Mesothelial cell of epicardium (in vitro differentiated cells): ENCODE measurements at regions not wholly inside any gene's neighbourhood (a gene's known extent, or its start where the extent isn't known, plus 50 kb on each side); places are given as distances from the start of the nearest gene placed in this dataset.
"Not testable (repeated sequence)": the region's sequence is repeated elsewhere in the genome, so short reads cannot be mapped to it uniquely, and the experiment has no call there.

Source experiments
- DNase-seq, 2 experiments: peaks; one replicate each; pipeline ENCODE4 v3.0.0; 2021; ENCODE audit warnings: low spot score in 2 of 2; ENCODE audit not compliant: unreplicated experiment in 2 of 2
- H3K27ac Mint-ChIP-seq: 2 replicates; pipeline ENCODE4 v1.8.0; 2021; ENCODE audit warnings: mixed read lengths
- H3K27me3 Mint-ChIP-seq: 2 replicates; pipeline ENCODE4 v1.8.0; 2021; ENCODE audit warnings: low read depth, mixed read lengths
- H3K36me3 Mint-ChIP-seq: 2 replicates; pipeline ENCODE4 v1.8.0; 2021; ENCODE audit warnings: mixed read lengths
- H3K4me1 Mint-ChIP-seq: 2 replicates; pipeline ENCODE4 v1.8.0; 2021; ENCODE audit warnings: mixed read lengths
- H3K4me3 Mint-ChIP-seq: 2 replicates; pipeline ENCODE4 v1.8.0; 2021; ENCODE audit warnings: mild to moderate bottlenecking, moderate library complexity, mixed read lengths
- H3K9me3 Mint-ChIP-seq: 2 replicates; pipeline ENCODE4 v1.8.0; 2021; ENCODE audit warnings: mixed read lengths
- TF ChIP-seq, protein P1 (sequence below): fragments of 200-600 bp; sonication (generic); IDR thresholded peaks from one replicate; pipeline ENCODE4 v1.5.0; 2021; ENCODE audit warnings: antibody characterized with exemption; ENCODE audit not compliant: unreplicated experiment

DNA sequence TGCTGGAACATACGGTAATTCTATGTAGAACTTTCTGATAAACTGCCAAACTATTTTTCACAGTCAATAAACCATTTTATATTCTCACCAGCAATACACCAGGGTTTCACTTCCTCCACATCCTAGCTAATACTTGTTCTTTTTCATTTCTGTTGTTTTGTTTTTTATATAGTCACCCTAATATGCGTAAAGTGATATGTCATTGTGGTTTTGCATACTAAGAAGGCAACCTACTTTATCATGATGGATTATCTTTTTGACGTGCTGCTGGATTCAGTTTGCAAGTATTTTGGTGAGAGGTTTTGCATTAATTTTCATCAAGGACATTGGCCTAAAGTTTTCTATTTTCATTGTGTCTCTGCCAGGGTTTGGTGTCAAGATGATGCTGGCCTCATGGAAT, 1384.1 kb downstream of the UQCRFS1 start:
- no peaks in the 10 kb centered on the region for H3K4me1 Mint-ChIP-seq
- H3K27ac Mint-ChIP-seq: no peak overlapping the region
- H3K27me3 Mint-ChIP-seq: no peaks in the 10 kb centered on the region
- peaks cover 59% of the 10 kb centered on the region for H3K9me3 Mint-ChIP-seq
- DNase-seq: no peak
- H3K4me3 Mint-ChIP-seq: no peak overlapping the region
- TF ChIP-seq, protein P1, sequence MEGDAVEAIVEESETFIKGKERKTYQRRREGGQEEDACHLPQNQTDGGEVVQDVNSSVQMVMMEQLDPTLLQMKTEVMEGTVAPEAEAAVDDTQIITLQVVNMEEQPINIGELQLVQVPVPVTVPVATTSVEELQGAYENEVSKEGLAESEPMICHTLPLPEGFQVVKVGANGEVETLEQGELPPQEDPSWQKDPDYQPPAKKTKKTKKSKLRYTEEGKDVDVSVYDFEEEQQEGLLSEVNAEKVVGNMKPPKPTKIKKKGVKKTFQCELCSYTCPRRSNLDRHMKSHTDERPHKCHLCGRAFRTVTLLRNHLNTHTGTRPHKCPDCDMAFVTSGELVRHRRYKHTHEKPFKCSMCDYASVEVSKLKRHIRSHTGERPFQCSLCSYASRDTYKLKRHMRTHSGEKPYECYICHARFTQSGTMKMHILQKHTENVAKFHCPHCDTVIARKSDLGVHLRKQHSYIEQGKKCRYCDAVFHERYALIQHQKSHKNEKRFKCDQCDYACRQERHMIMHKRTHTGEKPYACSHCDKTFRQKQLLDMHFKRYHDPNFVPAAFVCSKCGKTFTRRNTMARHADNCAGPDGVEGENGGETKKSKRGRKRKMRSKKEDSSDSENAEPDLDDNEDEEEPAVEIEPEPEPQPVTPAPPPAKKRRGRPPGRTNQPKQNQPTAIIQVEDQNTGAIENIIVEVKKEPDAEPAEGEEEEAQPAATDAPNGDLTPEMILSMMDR: no peak
- peaks cover 2% of the 10 kb centered on the region for H3K36me3 Mint-ChIP-seq

DNA sequence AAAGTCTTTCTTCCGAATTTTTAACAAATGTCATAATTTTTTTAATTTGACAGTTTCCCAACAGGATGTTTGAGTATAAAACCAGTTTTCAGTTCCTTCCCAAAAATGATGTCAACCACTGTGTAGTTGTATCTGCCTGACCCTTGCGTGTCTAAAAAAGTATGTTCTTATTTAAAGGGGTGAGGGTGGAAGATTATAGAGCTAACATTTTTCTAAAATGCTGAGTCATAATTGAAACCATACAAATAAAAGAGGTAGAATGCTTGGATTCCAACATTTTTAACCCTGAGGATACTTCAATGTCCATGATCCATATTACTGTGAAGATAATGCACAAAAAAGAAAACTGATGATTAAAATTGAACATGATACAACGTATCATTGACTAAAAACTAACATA, 1388.8 kb downstream of the UQCRFS1 start:
- peaks cover 57% of the 10 kb centered on the region for H3K9me3 Mint-ChIP-seq
- DNase-seq: no peak
- no peaks in the 10 kb centered on the region for H3K27me3 Mint-ChIP-seq
- H3K4me1 Mint-ChIP-seq: no peaks in the 10 kb centered on the region
- no peaks in the 10 kb centered on the region for H3K36me3 Mint-ChIP-seq
- TF ChIP-seq, protein P1: no peak
- H3K27ac Mint-ChIP-seq: no peak overlapping the region
- H3K4me3 Mint-ChIP-seq: no peak overlapping the region

DNA sequence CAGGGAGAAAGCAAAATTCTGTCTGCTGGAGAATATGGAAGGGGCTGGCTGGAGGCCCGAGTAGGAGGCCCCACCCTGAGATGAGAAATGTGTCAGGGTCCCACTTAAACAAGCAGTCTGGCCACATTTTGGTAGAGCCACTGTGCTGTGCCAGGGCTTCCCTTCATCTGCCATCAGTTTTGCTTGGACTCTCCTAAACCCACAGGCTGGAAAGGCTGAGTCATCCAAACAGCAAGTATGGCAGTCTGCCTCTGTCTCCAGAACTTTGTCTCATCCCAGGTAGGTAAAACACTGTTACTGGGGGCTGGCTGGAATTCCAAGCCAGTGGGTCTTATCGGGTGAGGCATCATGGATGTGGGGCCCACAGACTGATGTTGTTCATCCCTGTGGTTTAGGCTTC, 1390.6 kb downstream of the UQCRFS1 start:
- TF ChIP-seq, protein P1: no peak
- Mint-ChIP-seq H3K27ac (no peak overlapping the region), H3K4me3 (no peak overlapping the region), H3K27me3 (no peaks in the 10 kb centered on the region), H3K4me1 (no peaks in the 10 kb centered on the region), H3K36me3 (peaks cover 4% of the 10 kb centered on the region), H3K9me3 (peaks cover 57% of the 10 kb centered on the region)
- no peak for DNase-seq

DNA sequence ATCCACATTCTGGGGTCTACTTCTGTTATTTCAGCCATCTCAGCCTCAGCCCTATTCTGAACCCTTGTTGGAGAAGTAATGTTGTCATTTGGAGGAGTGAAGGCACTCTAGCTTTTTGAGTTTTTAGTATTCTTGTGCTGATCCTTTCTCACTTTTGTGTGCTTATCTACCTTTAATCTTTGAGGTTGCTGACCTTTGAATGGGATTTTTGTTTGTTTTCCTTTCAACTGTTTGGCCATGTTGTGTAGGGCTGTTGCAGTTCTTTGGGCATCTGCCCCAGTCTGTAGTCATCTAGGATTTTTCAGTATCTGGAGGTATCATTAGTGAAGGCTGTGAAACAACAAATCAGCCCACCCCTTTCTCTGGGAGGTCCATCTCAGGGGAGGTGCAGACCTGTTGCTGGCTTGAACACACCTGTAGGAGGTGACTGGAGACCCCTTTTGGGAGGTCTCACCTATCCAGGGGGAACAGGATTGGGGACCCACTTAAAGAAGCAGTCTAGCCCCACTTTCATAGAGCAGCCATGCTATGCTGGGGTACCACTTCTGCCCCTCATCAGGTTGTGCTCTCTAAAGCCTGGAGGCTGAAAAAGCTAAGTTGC, 1391.4 kb downstream of the UQCRFS1 start:
- no peak overlapping the region for H3K27ac Mint-ChIP-seq
- no peaks in the 10 kb centered on the region for H3K4me1 Mint-ChIP-seq
- DNase-seq: no peak
- H3K27me3 Mint-ChIP-seq: no peaks in the 10 kb centered on the region
- H3K36me3 Mint-ChIP-seq: peaks cover 4% of the 10 kb centered on the region
- H3K9me3 Mint-ChIP-seq: peaks cover 63% of the 10 kb centered on the region
- no peak overlapping the region for H3K4me3 Mint-ChIP-seq
- TF ChIP-seq, protein P1: no peak

DNA sequence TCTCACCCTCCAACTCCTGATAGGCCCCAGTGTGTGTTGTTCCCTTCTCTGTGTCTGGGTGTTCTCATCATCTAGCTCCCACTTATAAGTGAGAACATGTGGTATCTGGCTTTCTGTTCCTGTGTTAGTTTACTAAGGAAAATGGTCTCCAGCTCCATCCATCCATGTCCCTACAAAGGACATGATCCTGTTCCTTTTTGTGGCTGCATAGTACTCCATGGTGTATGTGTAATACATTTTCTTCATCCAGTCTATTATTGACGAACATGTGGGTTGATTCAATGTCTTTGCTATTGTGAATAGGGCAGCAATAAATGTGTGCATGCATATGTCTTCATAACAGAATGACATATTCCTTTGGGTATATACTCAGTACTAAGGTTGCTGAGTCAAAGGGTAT, 1397.0 kb downstream of the UQCRFS1 start:
- H3K27ac Mint-ChIP-seq: no peak overlapping the region
- TF ChIP-seq, protein P1: no peak
- H3K9me3 Mint-ChIP-seq: peaks cover 68% of the 10 kb centered on the region
- peaks cover 4% of the 10 kb centered on the region for H3K36me3 Mint-ChIP-seq
- H3K4me1 Mint-ChIP-seq: no peaks in the 10 kb centered on the region
- H3K4me3 Mint-ChIP-seq: no peak overlapping the region
- DNase-seq: no peak
- no peaks in the 10 kb centered on the region for H3K27me3 Mint-ChIP-seq

DNA sequence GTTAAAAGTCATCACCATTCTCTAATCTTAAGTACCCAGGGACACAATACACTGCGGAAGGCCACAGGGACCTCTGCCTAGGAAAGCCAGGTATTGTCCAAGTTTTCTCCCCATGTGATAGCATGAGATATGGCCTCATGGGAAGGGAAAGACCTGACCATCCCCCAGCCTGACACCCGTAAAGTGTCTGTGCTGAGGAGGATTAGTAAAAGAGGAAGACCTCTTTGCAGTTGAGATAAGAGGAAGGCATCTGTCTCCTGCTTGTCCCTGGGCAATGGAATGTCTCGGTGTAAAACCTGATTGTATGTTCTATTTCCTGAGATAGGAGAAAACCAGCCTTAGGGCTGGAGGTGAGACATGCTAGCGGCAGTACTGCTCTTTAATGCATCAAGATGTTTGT, 1398.1 kb downstream of the UQCRFS1 start:
- not testable (repeated sequence) for H3K4me3 Mint-ChIP-seq, H3K27ac Mint-ChIP-seq, DNase-seq, H3K4me1 Mint-ChIP-seq, H3K36me3 Mint-ChIP-seq, H3K27me3 Mint-ChIP-seq
- peaks cover 71% of the 10 kb centered on the region for H3K9me3 Mint-ChIP-seq

DNA sequence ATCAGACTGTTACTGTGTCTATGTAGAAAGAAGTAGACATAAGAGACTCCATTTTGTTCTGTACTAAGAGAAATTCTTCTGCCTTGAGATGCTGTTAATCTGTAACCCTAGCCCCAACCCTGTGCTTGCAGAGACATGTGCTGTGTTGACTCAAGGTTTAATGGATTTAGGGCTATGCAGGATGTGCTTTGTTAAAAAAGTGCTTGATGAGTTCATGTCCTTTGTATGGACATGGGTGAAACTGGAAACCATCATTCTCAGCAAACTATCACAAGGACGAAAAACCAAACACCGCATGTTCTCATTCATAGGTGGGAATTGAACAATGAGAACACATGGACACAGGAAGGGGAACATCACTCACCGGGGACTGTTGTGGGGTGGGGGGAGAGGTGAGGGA, 1398.7 kb downstream of the UQCRFS1 start:
- H3K27me3 Mint-ChIP-seq, DNase-seq, H3K27ac Mint-ChIP-seq, H3K4me1 Mint-ChIP-seq, H3K4me3 Mint-ChIP-seq, H3K36me3 Mint-ChIP-seq: not testable (repeated sequence)
- H3K9me3 Mint-ChIP-seq: peaks cover 72% of the 10 kb centered on the region
